NCI-H1092 (cell line): ENCODE measurements at regions not wholly inside any gene's neighbourhood (a gene's known extent, or its start where the extent isn't known, plus 50 kb on each side); places are given as distances from the start of the nearest gene placed in this dataset.

Experiments used
- DNase-seq: peaks from one replicate; lab custom pipeline; 2025; lab: John Stamatoyannopoulos, UW

GRCh38 chr5:164597293-164597900, 1092.0 kb downstream of the MAT2B start:
- DNase-seq = no peak

GRCh38 chr5:164600274-164600673, 1094.9 kb downstream of the MAT2B start:
- DNase-seq = no peak

DNA sequence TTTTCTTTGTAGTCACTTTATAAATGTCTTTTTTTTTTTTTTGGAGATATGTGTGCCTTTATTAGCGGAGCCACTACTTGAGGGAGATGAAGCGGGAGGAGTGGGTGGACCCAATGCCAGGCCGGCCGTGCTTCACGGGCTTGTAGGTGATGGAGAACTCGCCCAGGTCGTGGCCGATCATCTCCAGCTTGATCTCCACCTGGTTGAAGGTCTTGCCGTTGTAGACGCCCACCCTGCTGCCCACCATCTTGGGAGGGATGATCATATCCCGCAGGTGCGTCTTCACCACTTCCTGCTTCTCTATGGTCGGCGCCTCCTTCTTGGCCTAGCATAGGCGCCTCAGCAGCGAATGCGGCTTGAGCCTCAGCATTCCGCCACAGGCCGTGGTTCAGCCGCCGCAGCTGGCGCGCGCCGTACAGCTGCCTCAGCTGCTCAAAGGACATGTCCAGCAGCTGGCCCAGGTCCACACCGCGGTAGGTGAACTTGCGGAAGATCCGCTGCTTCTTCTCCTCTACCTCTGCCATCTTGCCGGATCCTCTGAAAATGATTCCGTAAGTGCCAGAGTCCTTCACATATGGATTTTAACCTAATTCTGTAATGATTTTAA, 1095.6 kb downstream of the MAT2B start:
- no peak for DNase-seq

DNA sequence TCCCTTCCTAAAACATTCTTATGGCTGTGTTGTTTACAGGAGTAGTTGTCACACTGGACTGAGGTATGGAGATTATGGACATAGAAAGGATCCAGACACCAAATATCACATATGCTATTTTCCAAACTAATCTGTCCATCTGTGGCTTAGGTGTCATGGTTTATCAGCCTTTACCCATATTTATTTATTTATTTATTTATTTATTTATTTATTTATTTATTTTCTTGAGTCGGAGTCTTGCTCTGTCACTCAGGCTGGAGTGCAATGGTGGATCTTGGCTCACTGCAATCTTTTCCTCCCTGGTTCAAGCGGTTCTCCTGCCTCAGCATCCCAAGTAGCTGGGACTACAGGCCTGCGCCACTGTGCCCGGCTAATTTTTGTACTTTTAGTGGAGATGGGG, 1103.1 kb downstream of the MAT2B start:
- no peak for DNase-seq

DNA sequence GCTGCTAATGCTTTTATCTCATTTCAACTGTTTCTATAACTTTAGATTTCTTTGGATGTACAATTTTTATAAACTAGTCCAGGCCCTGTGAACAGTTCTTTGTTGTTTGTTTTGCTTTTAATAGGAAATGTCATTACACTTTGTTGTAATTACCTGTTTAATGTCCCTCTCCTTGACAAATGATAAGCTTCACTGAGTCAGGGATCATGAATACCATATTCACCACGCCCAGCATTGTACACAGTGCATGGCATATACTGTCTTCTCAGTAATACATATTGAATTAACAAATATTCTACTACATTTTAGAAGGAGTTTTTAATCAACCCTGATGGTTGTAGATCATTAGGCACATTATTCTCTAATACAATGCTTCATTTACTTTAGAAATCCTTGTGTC, 1105.0 kb downstream of the MAT2B start:
- no peak for DNase-seq

DNA sequence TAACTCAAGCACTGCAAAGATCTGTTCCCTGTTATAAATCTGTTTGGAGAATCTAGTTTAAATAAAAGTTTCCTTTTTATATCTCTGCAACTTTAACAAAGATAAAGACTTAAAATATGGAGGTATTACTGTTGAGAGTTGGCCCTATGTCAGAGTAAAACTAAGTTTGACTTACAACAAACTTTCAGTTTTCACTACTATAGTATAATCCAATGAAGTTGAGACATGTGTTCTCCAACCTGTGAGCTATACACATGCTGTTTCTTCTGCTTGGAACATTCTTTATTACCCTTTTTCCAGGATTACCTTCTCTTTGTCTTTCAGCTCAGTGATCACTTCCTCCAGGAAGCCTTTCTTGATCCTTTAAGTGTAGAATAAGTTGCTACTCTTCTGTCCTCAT, 1109.3 kb downstream of the MAT2B start:
- no peak for DNase-seq

- DNase-seq = no peak
Observed at GRCh38 chr5:164617290-164617689, 1111.9 kb downstream of the MAT2B start.

- DNase-seq = no peak
Observed at GRCh38 chr5:164627021-164627420, 1121.6 kb downstream of the MAT2B start.

DNA sequence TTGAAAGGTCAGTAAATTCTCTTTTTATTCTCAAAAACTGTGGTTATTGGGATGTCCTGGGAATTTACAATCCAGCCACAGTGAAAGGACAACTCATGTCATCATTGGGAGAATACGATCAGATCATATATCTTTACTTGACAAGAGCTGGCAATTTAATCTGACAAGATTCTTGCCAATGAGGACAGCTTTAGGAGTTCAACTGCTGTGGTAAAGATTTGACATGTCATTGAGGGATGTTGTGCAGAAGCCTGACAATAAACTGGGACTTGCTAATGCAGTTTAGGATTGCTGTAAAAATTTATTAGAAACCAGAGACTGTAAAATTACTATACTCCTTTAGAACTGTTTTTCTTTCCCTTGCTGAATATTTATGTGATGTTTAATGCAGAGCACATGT, 1131.0 kb downstream of the MAT2B start:
- no peak for DNase-seq

GRCh38 chr5:164637931-164638521, 1132.6 kb downstream of the MAT2B start:
- DNase-seq = no peak

GRCh38 chr5:164649266-164649665, 1143.8 kb downstream of the MAT2B start:
- no peak for DNase-seq

GRCh38 chr5:164650427-164650826, 1145.0 kb downstream of the MAT2B start:
- DNase-seq = no peak

GRCh38 chr5:164651546-164652275, 1146.3 kb downstream of the MAT2B start:
- no peak for DNase-seq

DNA sequence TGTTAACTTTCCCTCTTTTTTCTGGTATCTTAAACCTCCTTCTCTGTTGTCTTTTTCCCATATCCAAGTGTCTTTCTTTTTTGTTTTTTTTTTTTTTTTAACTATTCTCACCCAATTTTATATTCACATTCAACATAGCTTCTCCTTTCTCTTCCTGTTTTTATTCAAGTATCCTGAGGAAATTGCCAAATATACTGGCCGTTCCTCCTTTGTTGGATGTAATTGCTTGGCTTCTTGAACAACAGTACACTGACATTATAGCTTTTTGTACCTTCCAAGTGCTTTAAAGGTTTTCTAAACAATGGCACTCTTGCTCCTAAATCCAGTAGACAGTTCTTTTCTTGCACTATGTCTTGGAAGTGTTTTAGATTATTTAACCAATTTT, 1146.8 kb downstream of the MAT2B start:
- no peak for DNase-seq

DNA sequence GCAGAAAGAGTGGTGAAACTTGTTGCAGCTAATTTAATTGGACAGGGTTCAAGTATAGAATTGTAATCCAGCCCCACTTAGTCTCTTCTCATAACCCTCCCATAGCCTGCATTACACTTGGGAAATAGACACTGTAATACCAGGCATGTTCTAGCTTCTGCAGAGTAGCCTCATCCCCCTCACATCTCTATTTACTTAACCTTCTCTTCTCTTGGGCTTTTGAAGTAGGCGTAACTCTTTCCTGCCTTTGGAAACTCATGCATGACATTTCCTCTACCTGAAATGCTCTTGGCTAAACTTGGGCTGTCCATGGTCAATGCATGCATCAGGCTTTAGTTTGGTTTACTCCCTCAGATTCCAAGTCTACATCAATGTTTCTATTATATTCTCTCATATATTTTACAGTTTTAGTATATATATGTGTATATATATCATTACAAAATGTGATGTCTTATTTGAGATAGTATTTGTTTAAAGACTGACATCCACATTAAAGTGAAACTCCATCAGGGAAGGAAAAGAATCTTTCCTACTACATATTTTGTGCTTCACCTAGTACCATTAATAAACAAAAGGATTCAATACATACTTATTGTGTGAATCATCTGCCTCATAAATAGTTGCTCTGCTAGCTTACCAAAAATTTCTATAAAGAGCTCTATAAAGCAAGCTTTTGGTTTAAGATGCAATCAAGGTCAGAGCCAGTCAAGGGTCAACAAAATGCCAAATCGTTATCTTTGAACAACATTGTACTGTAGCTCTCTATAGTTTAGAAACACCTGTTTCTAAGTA, 1158.0 kb downstream of the MAT2B start:
- no peak for DNase-seq

GRCh38 chr5:164671640-164672039, 1166.2 kb downstream of the MAT2B start:
- DNase-seq = no peak

GRCh38 chr5:164672205-164672604, 1166.8 kb downstream of the MAT2B start:
- no peak for DNase-seq

- DNase-seq = no peak
Observed at GRCh38 chr5:164672931-164673694, 1167.7 kb downstream of the MAT2B start.

DNA sequence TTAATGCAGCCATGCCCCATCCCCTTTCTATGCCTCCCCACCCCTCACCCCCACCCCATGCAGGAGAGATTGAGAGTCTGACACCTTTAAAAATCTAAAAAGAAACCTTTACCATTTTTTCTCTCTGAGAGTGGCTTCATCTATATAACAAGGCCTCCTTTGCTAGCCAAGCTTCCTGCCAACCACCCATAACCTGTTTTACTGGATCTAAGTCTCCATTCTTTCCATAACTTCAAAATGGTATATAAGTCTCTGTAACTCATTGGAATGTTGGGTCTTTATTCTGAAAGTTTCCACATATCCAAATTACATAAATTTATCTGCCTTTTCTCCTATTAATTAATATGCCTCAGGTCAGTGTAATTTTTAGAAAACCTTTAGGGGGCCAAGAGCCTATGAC, 1174.0 kb downstream of the MAT2B start:
- DNase-seq = no peak

GRCh38 chr5:164680216-164680615, 1174.8 kb downstream of the MAT2B start:
- DNase-seq = no peak

GRCh38 chr5:164680812-164681520, 1175.5 kb downstream of the MAT2B start:
- DNase-seq = no peak
